ENCODE measurements at regions not wholly inside any gene's neighbourhood (a gene's known extent, or its start where the extent isn't known, plus 50 kb on each side); places are given as distances from the start of the nearest gene placed in this dataset.
"Not testable (repeated sequence)": the region's sequence is repeated elsewhere in the genome, so short reads cannot be mapped to it uniquely, and the experiment has no call there.

GRCh38 chr16:72657791-72658190, 390.1 kb downstream of the ZFHX3 start:
- DNase-seq (ENCODE audit: extremely low read depth in 1 of 2, low read depth in 1 of 2): no peak

- no peak for DNase-seq (ENCODE audit: extremely low read depth in 1 of 2, low read depth in 1 of 2)
These were observed 390.8 kb downstream of the ZFHX3 start for GRCh38 chr16:72657164-72657563.

GRCh38 chr16:72654535-72654934, 393.4 kb downstream of the ZFHX3 start:
- no peak for DNase-seq (ENCODE audit: extremely low read depth in 1 of 2, low read depth in 1 of 2)

- DNase-seq (ENCODE audit: extremely low read depth in 1 of 2, low read depth in 1 of 2): no peak
These were observed 398.5 kb downstream of the ZFHX3 start for GRCh38 chr16:72649254-72649944.

GRCh38 chr16:72646615-72647014, 401.3 kb downstream of the ZFHX3 start:
- DNase-seq (ENCODE audit: extremely low read depth in 1 of 2, low read depth in 1 of 2): no peak

GRCh38 chr16:72645538-72645937, 402.4 kb downstream of the ZFHX3 start:
- no peak for DNase-seq (ENCODE audit: extremely low read depth in 1 of 2, low read depth in 1 of 2)

GRCh38 chr16:72644911-72645310, 403.0 kb downstream of the ZFHX3 start:
- no peak for DNase-seq (ENCODE audit: extremely low read depth in 1 of 2, low read depth in 1 of 2)

GRCh38 chr16:72639494-72639893, 408.4 kb downstream of the ZFHX3 start:
- DNase-seq (ENCODE audit: extremely low read depth in 1 of 2, low read depth in 1 of 2): no peak

- no peak for DNase-seq (ENCODE audit: extremely low read depth in 1 of 2, low read depth in 1 of 2)
These were observed 410.6 kb downstream of the ZFHX3 start for GRCh38 chr16:72637306-72637705.

- no peak for DNase-seq (ENCODE audit: extremely low read depth in 1 of 2, low read depth in 1 of 2)
These were observed 412.2 kb downstream of the ZFHX3 start for GRCh38 chr16:72635694-72636093.

- DNase-seq (ENCODE audit: extremely low read depth in 1 of 2, low read depth in 1 of 2): no peak
These were observed 412.8 kb downstream of the ZFHX3 start for GRCh38 chr16:72635104-72635503.

- DNase-seq (ENCODE audit: extremely low read depth in 1 of 2, low read depth in 1 of 2): not testable (repeated sequence)
These were observed 420.6 kb downstream of the ZFHX3 start for GRCh38 chr16:72627182-72627896.

- DNase-seq (ENCODE audit: extremely low read depth in 1 of 2, low read depth in 1 of 2): no peak
These were observed 421.3 kb downstream of the ZFHX3 start for GRCh38 chr16:72626623-72627022.

GRCh38 chr16:72621651-72622050, 426.3 kb downstream of the ZFHX3 start:
- DNase-seq (ENCODE audit: extremely low read depth in 1 of 2, low read depth in 1 of 2): no peak

GRCh38 chr16:72620853-72621252, 427.1 kb downstream of the ZFHX3 start:
- DNase-seq (ENCODE audit: extremely low read depth in 1 of 2, low read depth in 1 of 2): no peak

- no peak for DNase-seq (ENCODE audit: extremely low read depth in 1 of 2, low read depth in 1 of 2)
These were observed 427.6 kb downstream of the ZFHX3 start for GRCh38 chr16:72620348-72620747.

GRCh38 chr16:72615856-72616255, 432.1 kb downstream of the ZFHX3 start:
- DNase-seq (ENCODE audit: extremely low read depth in 1 of 2, low read depth in 1 of 2): no peak

- DNase-seq (ENCODE audit: extremely low read depth in 1 of 2, low read depth in 1 of 2): no peak
These were observed 435.2 kb downstream of the ZFHX3 start for GRCh38 chr16:72612718-72613117.

GRCh38 chr16:72612256-72612655, 435.7 kb downstream of the ZFHX3 start:
- no peak for DNase-seq (ENCODE audit: extremely low read depth in 1 of 2, low read depth in 1 of 2)

- DNase-seq (ENCODE audit: extremely low read depth in 1 of 2, low read depth in 1 of 2): no peak
These were observed 438.0 kb upstream of the PMFBP1 start for GRCh38 chr16:72609933-72610332.

GRCh38 chr16:72609066-72609465, 437.1 kb upstream of the PMFBP1 start:
- no peak for DNase-seq (ENCODE audit: extremely low read depth in 1 of 2, low read depth in 1 of 2)

GRCh38 chr16:72604375-72604774, 432.4 kb upstream of the PMFBP1 start:
- DNase-seq (ENCODE audit: extremely low read depth in 1 of 2, low read depth in 1 of 2): no peak

- no peak for DNase-seq (ENCODE audit: extremely low read depth in 1 of 2, low read depth in 1 of 2)
These were observed 430.5 kb upstream of the PMFBP1 start for GRCh38 chr16:72602499-72602898.
